Tibial artery (tissue), 4 donors: ENCODE measurements at regions not wholly inside any gene's neighbourhood (a gene's known extent, or its start where the extent isn't known, plus 50 kb on each side); places are given as distances from the start of the nearest gene placed in this dataset.

Experiments
- DNase-seq, 2 donors: peaks; one replicate each; pipeline ENCODE4 v3.0.0-alpha.2; 2019
- H3K27ac ChIP-seq, 2 donors: fragments of 200-600 bp; sonication (generic) in 1 of 2; 1 replicate in 1 of 2; 2 replicates in 1 of 2; pipeline ENCODE4 v1.5.1; 2018 to 2019; ENCODE audit warnings: mild to moderate bottlenecking in 1 of 2
- H3K27me3 ChIP-seq, 2 donors: fragments of 200-600 bp; sonication (generic) in 1 of 2; one replicate each; pipeline versions ENCODE4 v1.5.1 to v1.6.0; 2016 to 2019
- H3K36me3 ChIP-seq, 3 donors: fragments of 200-600 bp; sonication (generic) in 2 of 3; one replicate each; pipeline ENCODE4 v1.5.1; 2016 to 2019; ENCODE audit warnings: mild to moderate bottlenecking in 2 of 3
- H3K4me1 ChIP-seq, 4 donors: fragments of 200-600 bp; sonication (generic) in 2 of 4; 1 replicate in 3 of 4; 2 replicates in 1 of 4; pipeline ENCODE4 v1.5.1; 2016 to 2019
- H3K4me3 ChIP-seq, 2 donors: fragments of 200-600 bp; sonication (generic) in 1 of 2; 1 replicate in 1 of 2; 2 replicates in 1 of 2; pipeline ENCODE4 v1.5.1; 2018 to 2019; ENCODE audit warnings: mild to moderate bottlenecking in 2 of 2
- H3K9me3 ChIP-seq, 3 donors: fragments of 200-600 bp; sonication (generic) in 1 of 3; one replicate each; pipeline ENCODE4 v1.5.1; 2016 to 2019
- CTCF ChIP-seq, 2 experiments: fragments of 200-600 bp in 1 of 2; fragments of 450-650 bp in 1 of 2; IDR thresholded peaks; one replicate each; pipeline ENCODE4 v1.5.1; 2017 to 2019; ENCODE audit warnings: antibody characterized with exemption in 2 of 2, mild to moderate bottlenecking in 1 of 2, moderate library complexity in 1 of 2
- intact Hi-C: fragments of 100-400 bp; cut with DNase I; formaldehyde crosslinking; loops from one replicate; pipeline ENCODE4 v1.15.0; 2023; ENCODE audit warnings: low total_unique reads

- intact Hi-C loops = no loop called here
- no peaks in the 10 kb centered on the region for H3K4me1 ChIP-seq
- peaks cover 0 to 11% (median 6%) of the 10 kb centered on the region in 3 donors for H3K9me3 ChIP-seq
- H3K27me3 ChIP-seq = no peaks in the 10 kb centered on the region
- no peak overlapping the region for H3K27ac ChIP-seq
- H3K4me3 ChIP-seq = no peak overlapping the region
- no peaks in the 10 kb centered on the region for H3K36me3 ChIP-seq
- no peak for DNase-seq
- TF ChIP-seq CTCF (IDR thresholded peaks at IDR 0.05) = no peak
These were observed 509.9 kb downstream of the ZNF608 start for GRCh38 chr5:124236361-124237205.

DNA sequence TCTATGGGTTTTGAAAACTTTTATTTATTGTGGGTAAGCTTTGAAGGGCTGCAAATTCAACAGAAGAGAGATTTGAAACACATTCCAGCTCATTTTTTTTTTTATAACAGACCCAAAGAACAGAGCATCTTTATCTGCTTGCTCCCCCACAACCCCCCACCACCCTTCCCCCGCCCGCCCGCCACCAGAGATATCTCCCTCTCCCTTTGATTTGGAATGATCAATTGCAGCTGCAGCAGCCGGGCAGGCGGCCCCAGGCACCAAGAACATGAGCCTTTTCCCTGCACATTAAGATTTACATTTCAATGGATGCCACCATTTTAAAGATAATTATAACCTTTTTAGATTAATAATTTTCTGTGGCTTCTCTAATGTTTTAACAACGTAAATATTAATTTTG lies 510.9 kb downstream of the ZNF608 start:
- no peaks in the 10 kb centered on the region for H3K36me3 ChIP-seq
- no peaks in the 10 kb centered on the region for H3K4me1 ChIP-seq
- H3K9me3 ChIP-seq = peaks cover 0 to 11% (median 6%) of the 10 kb centered on the region in 3 donors
- intact Hi-C loops = no loop called here
- H3K27me3 ChIP-seq = no peaks in the 10 kb centered on the region
- no peak overlapping the region for H3K4me3 ChIP-seq
- H3K27ac ChIP-seq = no peak overlapping the region
- TF ChIP-seq CTCF (IDR thresholded peaks at IDR 0.05) = no peak
- no peak for DNase-seq

DNA sequence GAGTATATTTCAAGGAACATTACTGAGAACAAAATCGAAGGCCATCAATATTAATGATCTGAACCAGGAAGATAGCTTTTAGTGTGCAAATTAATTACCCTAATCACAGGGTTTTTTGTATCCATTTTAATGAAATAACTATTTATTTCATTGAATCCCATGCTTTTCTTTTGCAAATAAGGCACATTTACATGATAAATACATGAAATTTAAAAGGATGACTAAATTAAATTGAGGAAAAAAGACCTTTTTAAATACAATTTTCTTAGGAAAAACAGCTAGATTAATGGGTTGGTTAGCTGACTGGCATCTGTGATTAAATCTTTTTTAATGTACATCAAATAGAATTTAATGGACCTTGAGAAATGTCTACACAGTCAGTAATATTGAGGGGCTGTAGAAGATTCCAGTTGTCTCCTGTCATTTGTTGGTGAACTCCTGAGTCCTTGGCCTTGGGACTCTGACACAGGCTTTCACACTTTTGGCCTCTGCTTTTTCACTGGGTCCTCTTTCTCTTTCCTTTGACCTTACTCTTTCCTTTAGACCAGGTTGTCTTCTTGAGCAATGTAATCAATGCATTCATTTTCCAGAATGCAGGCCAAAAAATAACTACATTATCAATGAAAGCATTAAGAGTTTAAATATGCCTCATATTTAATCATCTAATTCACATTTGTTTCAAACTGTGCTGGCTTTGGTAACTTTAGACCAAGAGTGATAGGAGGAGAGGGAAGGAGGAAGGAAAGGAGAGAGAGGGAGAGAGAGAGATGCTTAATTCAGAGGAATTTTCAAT lies 511.5 kb downstream of the ZNF608 start:
- Histone ChIP-seq H3K4me1 (no peaks in the 10 kb centered on the region), H3K27me3 (no peaks in the 10 kb centered on the region), H3K4me3 (no peak overlapping the region), H3K27ac (no peak overlapping the region), H3K36me3 (no peaks in the 10 kb centered on the region), H3K9me3 (peaks cover 0 to 9% (median 6%) of the 10 kb centered on the region in 3 donors)
- intact Hi-C loops = no loop called here
- no peak for TF ChIP-seq CTCF (IDR thresholded peaks at IDR 0.05)
- no peak for DNase-seq

DNA sequence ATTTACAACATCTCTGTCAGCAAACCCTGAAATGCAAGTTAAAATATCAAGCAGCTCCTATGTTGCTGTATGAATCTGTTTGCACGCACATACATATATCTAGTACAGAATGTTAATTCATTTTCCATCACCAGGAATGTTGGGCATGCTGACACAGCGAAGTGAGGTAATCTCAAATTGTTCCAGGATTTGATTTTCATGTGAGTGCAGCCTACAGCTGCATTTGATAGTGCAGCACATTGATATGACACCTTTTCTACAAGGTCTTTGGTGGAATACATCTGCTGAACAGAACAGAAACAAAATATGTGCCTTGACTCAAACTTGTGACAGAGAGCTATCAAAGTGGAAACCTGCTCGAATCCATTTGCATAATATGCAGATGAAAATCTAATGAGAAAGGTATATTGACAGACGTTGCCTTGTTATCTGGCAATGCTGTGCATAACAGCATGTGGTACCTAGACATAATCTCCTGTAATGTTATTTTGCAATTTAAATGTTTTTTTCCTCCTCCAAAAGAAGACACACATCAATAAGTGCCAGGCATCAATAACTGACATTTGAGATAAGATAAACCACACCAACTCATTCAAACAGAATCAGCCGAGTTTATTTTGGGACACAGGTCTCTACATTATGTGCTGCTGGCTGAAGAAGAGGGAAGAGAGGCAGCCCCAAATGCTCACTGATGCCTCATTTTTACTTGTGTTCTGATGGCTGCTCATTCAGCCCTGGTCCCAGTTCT lies 512.2 kb downstream of the ZNF608 start:
- Histone ChIP-seq H3K4me3 (no peak overlapping the region), H3K9me3 (peaks cover 0 to 1% (median 0%) of the 10 kb centered on the region in 3 donors), H3K27me3 (no peaks in the 10 kb centered on the region), H3K4me1 (no peaks in the 10 kb centered on the region), H3K27ac (no peak overlapping the region), H3K36me3 (no peaks in the 10 kb centered on the region)
- TF ChIP-seq CTCF (IDR thresholded peaks at IDR 0.05) = no peak
- intact Hi-C loops = no loop called here
- DNase-seq = no peak

- no peaks in the 10 kb centered on the region for H3K4me1 ChIP-seq
- H3K27ac ChIP-seq = no peak overlapping the region
- DNase-seq = no peak
- TF ChIP-seq CTCF (IDR thresholded peaks at IDR 0.05) = no peak
- no peaks in the 10 kb centered on the region for H3K9me3 ChIP-seq
- intact Hi-C loops = no loop called here
- H3K4me3 ChIP-seq = no peak overlapping the region
- no peaks in the 10 kb centered on the region for H3K36me3 ChIP-seq
- no peaks in the 10 kb centered on the region for H3K27me3 ChIP-seq
These were observed 513.9 kb downstream of the ZNF608 start for GRCh38 chr5:124232515-124232914.
